DOHH2 (cell line): ENCODE measurements at regions not wholly inside any gene's neighbourhood (a gene's known extent, or its start where the extent isn't known, plus 50 kb on each side); places are given as distances from the start of the nearest gene placed in this dataset.

Experiments
- EZH2phosphoT487 ChIP-seq: fragments of 200-600 bp; sonication (generic); IDR thresholded peaks from 2 replicates; pipeline ENCODE4 v1.6.1; 2017; ENCODE audit warnings: borderline replicate concordance, mild to moderate bottlenecking, antibody characterized with exemption, low read length, moderate library complexity, mixed read lengths
- TF ChIP-seq, protein P1 (sequence below): fragments of 200-600 bp; sonication (generic); IDR thresholded peaks from one replicate; pipeline ENCODE4 v1.5.1; 2014; ENCODE audit warnings: antibody characterized with exemption, mild to moderate bottlenecking, low read depth, low read length; ENCODE audit not compliant: poor library complexity, severe bottlenecking

DNA sequence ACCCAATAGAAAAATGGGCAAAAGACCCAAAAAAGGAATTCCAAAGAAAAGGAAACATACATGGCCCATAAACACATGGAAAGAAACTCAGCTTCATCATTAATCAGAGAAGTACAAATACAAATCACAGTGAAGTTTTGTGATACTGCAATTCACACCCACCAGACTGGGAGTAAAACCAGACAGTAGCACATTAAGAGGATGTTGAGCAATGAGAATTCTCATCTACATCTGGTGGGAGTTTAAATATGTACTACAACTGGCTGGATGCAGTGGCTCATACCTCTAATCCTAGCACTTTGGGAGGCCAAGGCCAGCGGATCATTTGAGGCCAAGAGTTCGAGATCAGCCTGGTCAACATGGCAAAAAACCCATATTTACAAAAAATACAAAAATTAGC is 125.7 kb upstream of the PHACTR1 start:
- TF ChIP-seq, protein P1, sequence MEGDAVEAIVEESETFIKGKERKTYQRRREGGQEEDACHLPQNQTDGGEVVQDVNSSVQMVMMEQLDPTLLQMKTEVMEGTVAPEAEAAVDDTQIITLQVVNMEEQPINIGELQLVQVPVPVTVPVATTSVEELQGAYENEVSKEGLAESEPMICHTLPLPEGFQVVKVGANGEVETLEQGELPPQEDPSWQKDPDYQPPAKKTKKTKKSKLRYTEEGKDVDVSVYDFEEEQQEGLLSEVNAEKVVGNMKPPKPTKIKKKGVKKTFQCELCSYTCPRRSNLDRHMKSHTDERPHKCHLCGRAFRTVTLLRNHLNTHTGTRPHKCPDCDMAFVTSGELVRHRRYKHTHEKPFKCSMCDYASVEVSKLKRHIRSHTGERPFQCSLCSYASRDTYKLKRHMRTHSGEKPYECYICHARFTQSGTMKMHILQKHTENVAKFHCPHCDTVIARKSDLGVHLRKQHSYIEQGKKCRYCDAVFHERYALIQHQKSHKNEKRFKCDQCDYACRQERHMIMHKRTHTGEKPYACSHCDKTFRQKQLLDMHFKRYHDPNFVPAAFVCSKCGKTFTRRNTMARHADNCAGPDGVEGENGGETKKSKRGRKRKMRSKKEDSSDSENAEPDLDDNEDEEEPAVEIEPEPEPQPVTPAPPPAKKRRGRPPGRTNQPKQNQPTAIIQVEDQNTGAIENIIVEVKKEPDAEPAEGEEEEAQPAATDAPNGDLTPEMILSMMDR: no peak
- no peak for TF ChIP-seq EZH2phosphoT487
